ENCODE measurements at regions not wholly inside any gene's neighbourhood (a gene's known extent, or its start where the extent isn't known, plus 50 kb on each side); places are given as distances from the start of the nearest gene placed in this dataset.

GRCh38 chr4:8783736-8784135, 87.9 kb downstream of the HMX1 start:
- 84 to 85% methylated on average over 14 of the region's 14 CpGs for WGBS, 2 donors
- Histone ChIP-seq H3K27me3 (peaks cover 0 to 32% (median 0%) of the 10 kb centered on the region in 3 donors), H3K4me3 (no peak overlapping the region), H3K36me3 (no peaks in the 10 kb centered on the region), H3K4me1 (no peaks in the 10 kb centered on the region), H3K9me3 (no peaks in the 10 kb centered on the region), H3K27ac (no peak overlapping the region)
- no peak for DNase-seq
- TF ChIP-seq POLR2A (IDR thresholded peaks at IDR 0.05) (no peak), CTCF (IDR thresholded peaks at IDR 0.05) (no peak), POLR2AphosphoS5 (IDR thresholded peaks at IDR 0.05) (no peak), EP300 (IDR thresholded peaks at IDR 0.05) (no peak)
- intact Hi-C loops (cut with DNase I) = no loop called here

GRCh38 chr4:8782135-8782534, 89.5 kb downstream of the HMX1 start:
- no peaks in the 10 kb centered on the region for H3K4me1 ChIP-seq
- TF ChIP-seq EP300 (IDR thresholded peaks at IDR 0.05) (no peak), POLR2A (IDR thresholded peaks at IDR 0.05) (no peak)
- intact Hi-C loops (cut with DNase I) = no loop called here
- no peak overlapping the region for H3K4me3 ChIP-seq
- peaks cover 0 to 32% (median 0%) of the 10 kb centered on the region in 3 donors for H3K27me3 ChIP-seq
- WGBS, 2 donors = 85 to 87% methylated on average over 12 of the region's 12 CpGs
- H3K27ac ChIP-seq = no peak overlapping the region
- H3K9me3 ChIP-seq = no peaks in the 10 kb centered on the region
- no peaks in the 10 kb centered on the region for H3K36me3 ChIP-seq
- DNase-seq = no peak

DNA sequence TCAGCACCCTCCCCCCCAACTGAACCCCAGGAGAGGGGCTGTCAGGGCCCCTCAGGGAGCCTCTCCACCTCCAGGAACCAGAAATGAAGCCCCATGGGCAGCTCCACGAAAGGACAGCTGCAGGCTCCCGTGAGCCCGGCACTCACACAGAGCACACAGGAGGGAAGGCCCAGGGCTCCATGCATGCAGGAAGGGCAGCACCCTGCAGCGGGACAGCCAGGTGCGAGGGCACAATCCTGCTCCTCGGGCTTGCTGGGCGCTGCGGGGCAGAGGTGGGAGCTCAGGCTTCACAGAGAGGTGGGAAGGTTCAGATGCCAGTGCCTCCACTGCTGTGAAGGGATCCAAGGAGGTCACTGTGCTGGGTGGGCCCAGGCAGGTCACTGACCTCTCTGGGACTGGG, 90.0 kb downstream of the HMX1 start:
- DNase-seq = no peak
- intact Hi-C loops (cut with DNase I) = no loop called here
- no peaks in the 10 kb centered on the region for H3K36me3 ChIP-seq
- WGBS, 2 donors = 87 to 90% methylated on average over 8 of the region's 8 CpGs
- TF ChIP-seq CTCF (IDR thresholded peaks at IDR 0.05) (no peak), EP300 (IDR thresholded peaks at IDR 0.05) (no peak), POLR2A (IDR thresholded peaks at IDR 0.05) (no peak), POLR2AphosphoS5 (IDR thresholded peaks at IDR 0.05) (no peak)
- no peaks in the 10 kb centered on the region for H3K4me1 ChIP-seq
- H3K27ac ChIP-seq = no peak overlapping the region
- H3K9me3 ChIP-seq = no peaks in the 10 kb centered on the region
- H3K4me3 ChIP-seq = no peak overlapping the region
- H3K27me3 ChIP-seq = peaks cover 0 to 32% (median 0%) of the 10 kb centered on the region in 3 donors

GRCh38 chr4:8780596-8781368, 90.9 kb downstream of the HMX1 start:
- no peak overlapping the region for H3K27ac ChIP-seq
- WGBS, 2 donors = 78% methylated on average over 19 of the region's 19 CpGs
- TF ChIP-seq POLR2A (IDR thresholded peaks at IDR 0.05) = no peak
- no peak for TF ChIP-seq EP300 (IDR thresholded peaks at IDR 0.05)
- no peak for TF ChIP-seq POLR2AphosphoS5 (IDR thresholded peaks at IDR 0.05)
- no peak for TF ChIP-seq CTCF (IDR thresholded peaks at IDR 0.05)

DNA sequence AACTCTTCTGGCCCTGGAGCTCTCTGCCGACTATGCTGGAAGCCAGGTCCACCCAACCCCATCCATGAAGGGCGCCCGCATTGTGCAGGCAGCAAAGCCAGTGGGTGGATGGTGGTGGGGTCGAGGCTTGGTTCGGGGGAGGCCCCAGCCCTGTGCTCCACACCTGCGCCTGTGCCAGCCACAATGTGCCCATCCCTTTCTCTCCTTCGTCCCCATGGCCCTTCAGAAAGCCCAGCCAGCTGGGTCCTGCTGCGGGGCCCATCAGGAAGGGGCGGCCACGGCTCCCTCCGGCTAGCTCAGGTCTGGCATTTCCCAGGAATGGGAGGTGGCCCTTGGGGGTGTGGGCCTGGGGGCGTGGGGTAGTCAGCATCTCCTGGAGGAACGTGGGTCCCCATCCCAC, 91.6 kb downstream of the HMX1 start:
- WGBS, 2 donors = 34 to 62% methylated on average over 13 of the region's 13 CpGs
- no peak for TF ChIP-seq POLR2A (IDR thresholded peaks at IDR 0.05)
- no peak for TF ChIP-seq CTCF (IDR thresholded peaks at IDR 0.05)
- Histone ChIP-seq H3K4me3 (no peak overlapping the region), H3K36me3 (no peaks in the 10 kb centered on the region), H3K4me1 (no peaks in the 10 kb centered on the region), H3K27ac (no peak overlapping the region), H3K9me3 (no peaks in the 10 kb centered on the region), H3K27me3 (peaks cover 0 to 24% (median 0%) of the 10 kb centered on the region in 3 donors)
- DNase-seq = no peak
- intact Hi-C loops (cut with DNase I) = no loop called here

More at GRCh38 chr4:8780596-8781368, 90.9 kb downstream of the HMX1 start:
- H3K9me3 ChIP-seq = no peaks in the 10 kb centered on the region
- no peak for DNase-seq
- intact Hi-C loops (cut with DNase I) = no loop called here
- no peaks in the 10 kb centered on the region for H3K4me1 ChIP-seq
- H3K4me3 ChIP-seq = no peak overlapping the region
- peaks cover 0 to 26% (median 0%) of the 10 kb centered on the region in 3 donors for H3K27me3 ChIP-seq
- H3K36me3 ChIP-seq = no peaks in the 10 kb centered on the region
